HepG2 (cell line): ENCODE measurements at regions not wholly inside any gene's neighbourhood (a gene's known extent, or its start where the extent isn't known, plus 50 kb on each side); places are given as distances from the start of the nearest gene placed in this dataset.

Source experiments
- ATAC-seq: fragments of 200-7000 bp; cut with Tn5 transposase; 3 replicates; pipeline ENCODE4 v1.9.1; 2020; ENCODE audit warnings: mild to moderate bottlenecking, moderate library complexity
- BruUV-seq: library from RNA; stranded (reverse); fragments of 400-500 nt; replicated peaks from 2 replicates; lab custom pipeline; 2021; lab: Mats Ljungman, UMichigan
- CTCF ChIA-PET: fragments of 300-600 bp; formaldehyde crosslinking; extraction: SDS; loops from one replicate; lab custom pipeline; 2021; ENCODE audit warnings: low total read pairs, inconsistent platforms, low intra/inter-chr PET ratio; lab: Yijun Ruan, JAX
- POLR2A ChIA-PET: fragments of 350-600 bp; sonication (Branson Sonifier 250); formaldehyde crosslinking; loops from one replicate; lab custom pipeline; 2020; ENCODE audit warnings: antibody characterized with exemption, inconsistent platforms; lab: Yijun Ruan, JAX
- DNase-seq: peaks from one replicate; pipeline ENCODE4 v3.0.0-alpha.2; 2015; ENCODE audit warnings: low spot score
- FAIRE-seq: peaks from 3 replicates; lab custom pipeline; 2011; peaks lifted over from hg19 to GRCh38; lab: Jason Lieb, UNC
- H2AFZ ChIP-seq: one replicate; pipeline ENCODE4 v1.6.1; 2011; ENCODE audit warnings: low read length, inconsistent platforms
- H3K27ac ChIP-seq: fragments of 300-600 bp; 3 replicates; pipeline ENCODE4 v1.8.0; 2011; ENCODE audit warnings: mixed run types, mild to moderate bottlenecking, mixed read lengths, low read length, inconsistent platforms; ENCODE audit not compliant: insufficient read depth; ENCODE audit errors: extremely low read length
- H3K27me3 ChIP-seq, 2 experiments: fragments of 200-600 bp in 1 of 2; 2 replicates in 1 of 2; 3 replicates in 1 of 2; pipeline versions ENCODE4 v1.6.0 to v1.8.0; 2011; ENCODE audit warnings: low read length in 2 of 2, mild to moderate bottlenecking in 2 of 2, moderate library complexity in 2 of 2, inconsistent platforms in 1 of 2; ENCODE audit not compliant: insufficient read depth in 2 of 2, control insufficient read depth in 1 of 2
- H3K36me3 ChIP-seq, 2 experiments: fragments of 200-600 bp in 1 of 2; replicated peaks in 1 of 2; 2 replicates in 1 of 2; 3 replicates in 1 of 2; pipeline versions ENCODE4 v1.5.1 to v1.8.0; 2011; ENCODE audit warnings: low read length in 2 of 2, inconsistent platforms in 1 of 2; ENCODE audit not compliant: insufficient read depth in 2 of 2, control insufficient read depth in 1 of 2
- H3K4me1 ChIP-seq: 2 replicates; pipeline ENCODE4 v1.5.1; 2012; ENCODE audit warnings: low read length, inconsistent platforms; ENCODE audit not compliant: insufficient read depth
- H3K4me2 ChIP-seq: 2 replicates; pipeline ENCODE4 v1.6.0; 2011; ENCODE audit warnings: low read depth, low read length, inconsistent platforms
- H3K4me3 ChIP-seq, 3 experiments: fragments of 200-600 bp in 1 of 3; sonication (generic), shearing (Covaris generic) in 1 of 3; replicated peaks in 1 of 3; 2 replicates each; pipeline ENCODE4 v1.5.1; 2011 to 2016; ENCODE audit warnings: low read length in 3 of 3, inconsistent platforms in 2 of 3, low read depth in 2 of 3, mild to moderate bottlenecking in 2 of 3, control low read depth in 1 of 3, mixed read lengths in 1 of 3; ENCODE audit not compliant: insufficient read depth in 1 of 3
- H3K79me2 ChIP-seq: one replicate; pipeline ENCODE4 v1.6.1; 2011; ENCODE audit warnings: low read length, inconsistent platforms; ENCODE audit not compliant: insufficient read depth
- H3K9ac ChIP-seq: 2 replicates; pipeline ENCODE4 v1.6.0; 2011; ENCODE audit warnings: mild to moderate bottlenecking, low read depth, low read length, inconsistent platforms; ENCODE audit not compliant: insufficient read depth
- H3K9me3 ChIP-seq: 2 replicates; pipeline ENCODE4 v1.5.1; 2012; ENCODE audit warnings: mild to moderate bottlenecking, low read length
- H4K20me1 ChIP-seq: 2 replicates; pipeline ENCODE4 v1.6.0; 2011; ENCODE audit warnings: inconsistent platforms, mild to moderate bottlenecking, low read length, moderate library complexity; ENCODE audit not compliant: insufficient read depth
- AFF4 ChIP-seq: sonication (generic); formaldehyde crosslinking; IDR thresholded peaks from 2 replicates; pipeline ENCODE4 v1.4.0; 2020; ENCODE audit warnings: missing genetic modification reagents
- ARID5B ChIP-seq: IDR thresholded peaks from 2 replicates; pipeline ENCODE4 v1.4.0; 2020; ENCODE audit warnings: mild to moderate bottlenecking, missing genetic modification reagents
- ERF ChIP-seq: IDR thresholded peaks from 2 replicates; pipeline ENCODE4 v1.6.1; 2018; ENCODE audit warnings: missing biosample characterization, missing genetic modification reagents
- ETV6 ChIP-seq: sonication (generic); formaldehyde crosslinking; conservative IDR thresholded peaks from 2 replicates; pipeline ENCODE4 v1.4.0; 2020; ENCODE audit warnings: missing genetic modification reagents
- FUBP1 ChIP-seq: sonication (generic); formaldehyde crosslinking; IDR thresholded peaks from 2 replicates; pipeline ENCODE4 v1.5.1; 2020; ENCODE audit warnings: missing genetic modification reagents, mild to moderate bottlenecking, borderline replicate concordance
- GTF3A ChIP-seq: sonication (generic); formaldehyde crosslinking; conservative IDR thresholded peaks from 2 replicates; pipeline ENCODE4 v1.4.0; 2020; ENCODE audit warnings: mild to moderate bottlenecking, missing genetic modification reagents
- IKZF1 ChIP-seq: fragments of 450-650 bp; IDR thresholded peaks from 2 replicates; pipeline ENCODE4 v1.7.1; 2016
- MAF1 ChIP-seq: sonication (generic); formaldehyde crosslinking; IDR thresholded peaks from 2 replicates; pipeline ENCODE4 v1.5.0; 2020; ENCODE audit warnings: missing genetic modification reagents, borderline replicate concordance
- NFE2L1 ChIP-seq: sonication (generic); formaldehyde crosslinking; IDR thresholded peaks from 2 replicates; pipeline ENCODE4 v1.4.0; 2020; ENCODE audit warnings: missing genetic modification reagents, mild to moderate bottlenecking, borderline replicate concordance
- RFX3 ChIP-seq: IDR thresholded peaks from 2 replicates; pipeline ENCODE4 v1.6.1; 2016; ENCODE audit warnings: missing biosample characterization, missing genetic modification reagents
- SIX1 ChIP-seq: sonication (generic); formaldehyde crosslinking; IDR thresholded peaks from 2 replicates; pipeline ENCODE4 v1.4.0; 2020; ENCODE audit warnings: missing genetic modification reagents, borderline replicate concordance
- SOX6 ChIP-seq, 2 experiments: fragments of 450-650 bp in 1 of 2; sonication (generic) in 1 of 2; formaldehyde crosslinking in 1 of 2; IDR thresholded peaks; 2 replicates each; pipeline versions ENCODE4 v1.4.0 to v1.6.1; 2017 to 2020; ENCODE audit warnings: antibody characterized with exemption in 1 of 2, mild to moderate bottlenecking in 1 of 2, missing genetic modification reagents in 1 of 2
- XRCC5 ChIP-seq: fragments of 200-400 bp; formaldehyde crosslinking; optimal IDR thresholded peaks from 2 replicates; pipeline ENCODE3; 2017; ENCODE audit warnings: mild to moderate bottlenecking, low read length
- YY1 ChIP-seq: IDR thresholded peaks from 2 replicates; pipeline ENCODE4 v1.6.1; 2011; ENCODE audit warnings: low read length, low read depth, moderate library complexity, mild to moderate bottlenecking; ENCODE audit not compliant: insufficient read depth, insufficient replicate concordance
- ZFY ChIP-seq: sonication (generic); formaldehyde crosslinking; IDR thresholded peaks from 2 replicates; pipeline ENCODE4 v1.4.0; 2020; ENCODE audit warnings: missing genetic modification reagents
- ZNF501 ChIP-seq: sonication (generic); formaldehyde crosslinking; IDR thresholded peaks from 2 replicates; pipeline ENCODE4 v1.5.1; 2020; ENCODE audit warnings: mild to moderate bottlenecking, moderate library complexity, missing genetic modification reagents
- WGBS: methylation state at CpG from one replicate; pipeline ENCODE4 v1.1.6; 2017; ENCODE audit warnings: low lambda C conversion rate; 5-methylcytosine and 5-hydroxymethylcytosine counted together
- in situ Hi-C: cut with HindIII; loops from 2 replicates; pipeline ENCODE4 v1.10.0; 2017; ENCODE audit warnings: low pct_unique_long_range_greater_than_20kb; ENCODE audit not compliant: extremely low pct_ligation_motif_present
- intact Hi-C: fragments of 100-400 bp; cut with micrococcal nuclease; formaldehyde crosslinking; loops from one replicate; pipeline ENCODE4 v1.10.0; 2022; ENCODE audit not compliant: unreplicated experiment

GRCh38 chr2:67043781-67044478 is 353.2 kb upstream of the ETAA1 start:
- 51% methylated on average over 3 of the region's 3 CpGs for WGBS
- H3K9me3 ChIP-seq, result peaks cover 97% of the 10 kb centered on the region
- H3K27ac ChIP-seq, result no peak overlapping the region
- ChIA-PET CTCF (no interaction called here), POLR2A (no interaction called here)
- H2AFZ ChIP-seq, result no peak overlapping the region
- intact Hi-C loops (no loop called here), in situ Hi-C loops (no loop called here)
- no peak overlapping the region for H3K4me2 ChIP-seq
- H3K79me2 ChIP-seq, result no peaks in the 10 kb centered on the region
- FAIRE-seq (no peak), ATAC-seq (no peak), DNase-seq (no peak)
- H4K20me1 ChIP-seq, result no peaks in the 10 kb centered on the region
- no peak overlapping the region for H3K9ac ChIP-seq
- no peaks in the 10 kb centered on the region for H3K27me3 ChIP-seq
- no peak overlapping the region for H3K4me3 ChIP-seq
- H3K4me1 ChIP-seq, result no peaks in the 10 kb centered on the region
- no TSS peak for BruUV-seq
- no peaks in the 10 kb centered on the region for H3K36me3 ChIP-seq
- no peak for TF ChIP-seq AFF4 (CRISPR knock-in tag)
- TF ChIP-seq XRCC5, result no peak
- no peak for TF ChIP-seq ETV6 (CRISPR knock-in tag)
- TF ChIP-seq ZNF501 (CRISPR knock-in tag), result no peak
- no peak for TF ChIP-seq ERF
- TF ChIP-seq SOX6 (IDR thresholded peaks at IDR 0.05), result no peak
- TF ChIP-seq SOX6 (CRISPR knock-in tag; IDR thresholded peaks at IDR 0.05), result no peak
- TF ChIP-seq FUBP1 (CRISPR knock-in tag), result no peak
- no peak for TF ChIP-seq SIX1
- TF ChIP-seq NFE2L1, result no peak
- no peak for TF ChIP-seq GTF3A (CRISPR knock-in tag)
- TF ChIP-seq ZFY, result no peak
- no peak for TF ChIP-seq MAF1
- TF ChIP-seq ARID5B (CRISPR knock-in tag), result no peak
- TF ChIP-seq RFX3 (CRISPR knock-in tag), result no peak
- TF ChIP-seq YY1, result no peak
- TF ChIP-seq IKZF1, result no peak
